ENCODE measurements at regions not wholly inside any gene's neighbourhood (a gene's known extent, or its start where the extent isn't known, plus 50 kb on each side); places are given as distances from the start of the nearest gene placed in this dataset.

- no peak for ATAC-seq
- no peak for TF ChIP-seq ISL1 (CRISPR knock-in tag; IDR thresholded peaks at IDR 0.05)
- TF ChIP-seq SNAI2 (CRISPR knock-in tag; IDR thresholded peaks at IDR 0.05): no peak
- no peak for TF ChIP-seq PPARA (CRISPR knock-in tag; IDR thresholded peaks at IDR 0.05; ENCODE audit: borderline replicate concordance)
- no peak for TF ChIP-seq ZNF70 (CRISPR knock-in tag; IDR thresholded peaks at IDR 0.05)
- no peak for TF ChIP-seq GLIS3 (CRISPR knock-in tag; IDR thresholded peaks at IDR 0.05)
These were observed 92.0 kb upstream of the IGF1R start for GRCh38 chr15:98556321-98556720.

GRCh38 chr15:98560338-98560737, 88.0 kb upstream of the IGF1R start:
- TF ChIP-seq PPARA (CRISPR knock-in tag; IDR thresholded peaks at IDR 0.05; ENCODE audit: borderline replicate concordance) (no peak), ZFP3 (CRISPR knock-in tag; IDR thresholded peaks at IDR 0.05) (no peak), ZNF8 (CRISPR knock-in tag; IDR thresholded peaks at IDR 0.05) (no peak), OSR1 (CRISPR knock-in tag; IDR thresholded peaks at IDR 0.05) (no peak), ZC3H10 (CRISPR knock-in tag; IDR thresholded peaks at IDR 0.05) (no peak), SNAI2 (CRISPR knock-in tag; IDR thresholded peaks at IDR 0.05) (no peak), ZNF565 (CRISPR knock-in tag; conservative IDR thresholded peaks at IDR 0.05; ENCODE audit: low read depth) (no peak), CSDC2 (CRISPR knock-in tag; IDR thresholded peaks at IDR 0.05) (no peak), TCF4 (CRISPR knock-in tag; IDR thresholded peaks at IDR 0.05; ENCODE audit: borderline replicate concordance) (no peak), RARB (CRISPR knock-in tag; IDR thresholded peaks at IDR 0.05) (no peak), PATZ1 (CRISPR knock-in tag; IDR thresholded peaks at IDR 0.05; ENCODE audit: borderline replicate concordance) (no peak)
- TF ChIP-seq, protein P1, sequence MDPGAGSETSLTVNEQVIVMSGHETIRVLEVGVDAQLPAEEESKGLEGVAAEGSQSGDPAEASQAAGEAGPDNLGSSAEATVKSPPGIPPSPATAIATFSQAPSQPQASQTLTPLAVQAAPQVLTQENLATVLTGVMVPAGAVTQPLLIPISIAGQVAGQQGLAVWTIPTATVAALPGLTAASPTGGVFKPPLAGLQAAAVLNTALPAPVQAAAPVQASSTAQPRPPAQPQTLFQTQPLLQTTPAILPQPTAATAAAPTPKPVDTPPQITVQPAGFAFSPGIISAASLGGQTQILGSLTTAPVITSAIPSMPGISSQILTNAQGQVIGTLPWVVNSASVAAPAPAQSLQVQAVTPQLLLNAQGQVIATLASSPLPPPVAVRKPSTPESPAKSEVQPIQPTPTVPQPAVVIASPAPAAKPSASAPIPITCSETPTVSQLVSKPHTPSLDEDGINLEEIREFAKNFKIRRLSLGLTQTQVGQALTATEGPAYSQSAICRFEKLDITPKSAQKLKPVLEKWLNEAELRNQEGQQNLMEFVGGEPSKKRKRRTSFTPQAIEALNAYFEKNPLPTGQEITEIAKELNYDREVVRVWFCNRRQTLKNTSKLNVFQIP (CRISPR knock-in tag; IDR thresholded peaks at IDR 0.05; ENCODE audit: borderline replicate concordance, low read depth): no peak
- TF ChIP-seq, protein P2, sequence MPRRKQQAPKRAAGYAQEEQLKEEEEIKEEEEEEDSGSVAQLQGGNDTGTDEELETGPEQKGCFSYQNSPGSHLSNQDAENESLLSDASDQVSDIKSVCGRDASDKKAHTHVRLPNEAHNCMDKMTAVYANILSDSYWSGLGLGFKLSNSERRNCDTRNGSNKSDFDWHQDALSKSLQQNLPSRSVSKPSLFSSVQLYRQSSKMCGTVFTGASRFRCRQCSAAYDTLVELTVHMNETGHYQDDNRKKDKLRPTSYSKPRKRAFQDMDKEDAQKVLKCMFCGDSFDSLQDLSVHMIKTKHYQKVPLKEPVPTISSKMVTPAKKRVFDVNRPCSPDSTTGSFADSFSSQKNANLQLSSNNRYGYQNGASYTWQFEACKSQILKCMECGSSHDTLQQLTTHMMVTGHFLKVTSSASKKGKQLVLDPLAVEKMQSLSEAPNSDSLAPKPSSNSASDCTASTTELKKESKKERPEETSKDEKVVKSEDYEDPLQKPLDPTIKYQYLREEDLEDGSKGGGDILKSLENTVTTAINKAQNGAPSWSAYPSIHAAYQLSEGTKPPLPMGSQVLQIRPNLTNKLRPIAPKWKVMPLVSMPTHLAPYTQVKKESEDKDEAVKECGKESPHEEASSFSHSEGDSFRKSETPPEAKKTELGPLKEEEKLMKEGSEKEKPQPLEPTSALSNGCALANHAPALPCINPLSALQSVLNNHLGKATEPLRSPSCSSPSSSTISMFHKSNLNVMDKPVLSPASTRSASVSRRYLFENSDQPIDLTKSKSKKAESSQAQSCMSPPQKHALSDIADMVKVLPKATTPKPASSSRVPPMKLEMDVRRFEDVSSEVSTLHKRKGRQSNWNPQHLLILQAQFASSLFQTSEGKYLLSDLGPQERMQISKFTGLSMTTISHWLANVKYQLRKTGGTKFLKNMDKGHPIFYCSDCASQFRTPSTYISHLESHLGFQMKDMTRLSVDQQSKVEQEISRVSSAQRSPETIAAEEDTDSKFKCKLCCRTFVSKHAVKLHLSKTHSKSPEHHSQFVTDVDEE (CRISPR knock-in tag; IDR thresholded peaks at IDR 0.05): no peak
- TF ChIP-seq, protein P3, sequence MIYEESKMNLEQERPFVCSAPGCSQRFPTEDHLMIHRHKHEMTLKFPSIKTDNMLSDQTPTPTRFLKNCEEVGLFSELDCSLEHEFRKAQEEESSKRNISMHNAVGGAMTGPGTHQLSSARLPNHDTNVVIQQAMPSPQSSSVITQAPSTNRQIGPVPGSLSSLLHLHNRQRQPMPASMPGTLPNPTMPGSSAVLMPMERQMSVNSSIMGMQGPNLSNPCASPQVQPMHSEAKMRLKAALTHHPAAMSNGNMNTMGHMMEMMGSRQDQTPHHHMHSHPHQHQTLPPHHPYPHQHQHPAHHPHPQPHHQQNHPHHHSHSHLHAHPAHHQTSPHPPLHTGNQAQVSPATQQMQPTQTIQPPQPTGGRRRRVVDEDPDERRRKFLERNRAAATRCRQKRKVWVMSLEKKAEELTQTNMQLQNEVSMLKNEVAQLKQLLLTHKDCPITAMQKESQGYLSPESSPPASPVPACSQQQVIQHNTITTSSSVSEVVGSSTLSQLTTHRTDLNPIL (CRISPR knock-in tag; IDR thresholded peaks at IDR 0.05; ENCODE audit: low read depth): no peak
- ATAC-seq: no peak

GRCh38 chr15:98561169-98561941, 87.0 kb upstream of the IGF1R start:
- no peak for ATAC-seq
- no peak for TF ChIP-seq TOX (CRISPR knock-in tag; IDR thresholded peaks at IDR 0.05; ENCODE audit: borderline replicate concordance)
- no peak for TF ChIP-seq PPARA (CRISPR knock-in tag; IDR thresholded peaks at IDR 0.05; ENCODE audit: borderline replicate concordance)
- TF ChIP-seq ZNF70 (CRISPR knock-in tag; IDR thresholded peaks at IDR 0.05): no peak
- no peak for TF ChIP-seq RARB (CRISPR knock-in tag; IDR thresholded peaks at IDR 0.05)
- no peak for TF ChIP-seq ESRRG (CRISPR knock-in tag; IDR thresholded peaks at IDR 0.05)
- TF ChIP-seq, protein P1 (CRISPR knock-in tag; IDR thresholded peaks at IDR 0.05; ENCODE audit: borderline replicate concordance, low read depth): no peak
- no peak for TF ChIP-seq BACH2 (CRISPR knock-in tag; IDR thresholded peaks at IDR 0.05; ENCODE audit: borderline replicate concordance)
- TF ChIP-seq ZNF565 (CRISPR knock-in tag; conservative IDR thresholded peaks at IDR 0.05; ENCODE audit: low read depth): no peak
- TF ChIP-seq ISL1 (CRISPR knock-in tag; IDR thresholded peaks at IDR 0.05): no peak
- no peak for TF ChIP-seq ZC3H10 (CRISPR knock-in tag; IDR thresholded peaks at IDR 0.05)
- TF ChIP-seq GLIS3 (CRISPR knock-in tag; IDR thresholded peaks at IDR 0.05): no peak
- no peak for TF ChIP-seq ZFP30 (CRISPR knock-in tag; IDR thresholded peaks at IDR 0.05)
- TF ChIP-seq, protein P2 (CRISPR knock-in tag; IDR thresholded peaks at IDR 0.05): no peak
- TF ChIP-seq SNAI2 (CRISPR knock-in tag; IDR thresholded peaks at IDR 0.05): no peak
- no peak for TF ChIP-seq TCF4 (CRISPR knock-in tag; IDR thresholded peaks at IDR 0.05; ENCODE audit: borderline replicate concordance)
- no peak for TF ChIP-seq CSDC2 (CRISPR knock-in tag; IDR thresholded peaks at IDR 0.05)
